ENCODE measurements at regions not wholly inside any gene's neighbourhood (a gene's known extent, or its start where the extent isn't known, plus 50 kb on each side); places are given as distances from the start of the nearest gene placed in this dataset.

DNA sequence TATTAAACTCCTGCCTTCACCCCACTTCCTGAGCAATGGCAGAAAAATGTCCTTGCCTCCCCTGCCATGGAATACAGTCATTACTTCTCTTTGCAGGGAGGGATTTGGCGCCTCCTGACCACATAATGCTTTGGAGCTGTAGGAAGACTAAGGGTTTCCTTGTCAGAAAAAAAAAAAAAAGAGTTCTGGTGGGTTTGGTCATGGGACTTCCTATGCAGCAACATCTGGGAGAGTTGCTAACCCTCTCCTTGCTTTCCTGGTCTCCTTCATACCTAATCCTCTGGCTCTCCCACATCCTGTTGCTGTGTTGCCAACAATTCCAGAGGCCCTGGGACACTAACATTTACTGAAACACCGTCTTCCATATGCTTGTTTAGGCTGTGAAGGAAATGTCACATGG, 75.1 kb upstream of the MBNL3 start (continued):
- TF ChIP-seq ETV6 (IDR thresholded peaks at IDR 0.05; ENCODE audit: borderline replicate concordance in 1 of 2, low read depth in 2 of 2, low read length in 1 of 2) (no peak), ETV6 (CRISPR knock-in tag; IDR thresholded peaks at IDR 0.05; ENCODE audit: borderline replicate concordance) (no peak), KLF13 (tag; IDR thresholded peaks at IDR 0.05; ENCODE audit: borderline replicate concordance, low read depth) (no peak), SOX6 (IDR thresholded peaks at IDR 0.05) (no peak)
- TF ChIP-seq, protein P1, sequence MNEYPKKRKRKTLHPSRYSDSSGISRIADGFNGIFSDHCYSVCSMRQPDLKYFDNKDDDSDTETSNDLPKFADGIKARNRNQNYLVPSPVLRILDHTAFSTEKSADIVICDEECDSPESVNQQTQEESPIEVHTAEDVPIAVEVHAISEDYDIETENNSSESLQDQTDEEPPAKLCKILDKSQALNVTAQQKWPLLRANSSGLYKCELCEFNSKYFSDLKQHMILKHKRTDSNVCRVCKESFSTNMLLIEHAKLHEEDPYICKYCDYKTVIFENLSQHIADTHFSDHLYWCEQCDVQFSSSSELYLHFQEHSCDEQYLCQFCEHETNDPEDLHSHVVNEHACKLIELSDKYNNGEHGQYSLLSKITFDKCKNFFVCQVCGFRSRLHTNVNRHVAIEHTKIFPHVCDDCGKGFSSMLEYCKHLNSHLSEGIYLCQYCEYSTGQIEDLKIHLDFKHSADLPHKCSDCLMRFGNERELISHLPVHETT (CRISPR knock-in tag; conservative IDR thresholded peaks at IDR 0.05 in 1 of 2, IDR thresholded peaks at IDR 0.05 in 1 of 2): no peak
- TF ChIP-seq, protein P2, sequence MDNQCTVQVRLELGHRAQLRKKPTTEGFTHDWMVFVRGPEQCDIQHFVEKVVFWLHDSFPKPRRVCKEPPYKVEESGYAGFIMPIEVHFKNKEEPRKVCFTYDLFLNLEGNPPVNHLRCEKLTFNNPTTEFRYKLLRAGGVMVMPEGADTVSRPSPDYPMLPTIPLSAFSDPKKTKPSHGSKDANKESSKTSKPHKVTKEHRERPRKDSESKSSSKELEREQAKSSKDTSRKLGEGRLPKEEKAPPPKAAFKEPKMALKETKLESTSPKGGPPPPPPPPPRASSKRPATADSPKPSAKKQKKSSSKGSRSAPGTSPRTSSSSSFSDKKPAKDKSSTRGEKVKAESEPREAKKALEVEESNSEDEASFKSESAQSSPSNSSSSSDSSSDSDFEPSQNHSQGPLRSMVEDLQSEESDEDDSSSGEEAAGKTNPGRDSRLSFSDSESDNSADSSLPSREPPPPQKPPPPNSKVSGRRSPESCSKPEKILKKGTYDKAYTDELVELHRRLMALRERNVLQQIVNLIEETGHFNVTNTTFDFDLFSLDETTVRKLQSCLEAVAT (IDR thresholded peaks at IDR 0.05): no peak

DNA sequence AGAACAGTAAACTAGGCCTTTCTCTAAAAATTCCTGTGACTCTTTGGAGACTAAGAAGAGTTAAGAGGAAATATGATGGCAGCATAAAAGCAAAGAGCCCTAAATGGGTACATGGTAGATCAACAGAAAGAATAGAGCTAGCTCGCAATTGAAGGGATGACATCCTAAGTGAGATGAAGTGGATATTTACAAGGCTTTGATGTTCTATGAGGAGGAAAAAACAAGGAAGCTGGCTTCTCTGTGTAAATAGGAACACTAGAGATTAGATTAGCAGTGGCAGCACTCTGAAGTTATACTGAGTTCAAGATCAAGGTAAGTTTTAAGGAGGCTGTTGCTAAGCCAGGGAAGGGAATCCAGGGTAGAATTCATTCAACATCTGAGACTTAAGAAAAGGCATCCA, 73.1 kb upstream of the MBNL3 start:
- DNase-seq (ENCODE audit: extremely low read depth in 1 of 4, low spot score in 3 of 4): no peak
- CTCF ChIA-PET (ENCODE audit: low intra/inter-chr PET ratio): no interaction called here

More for the DNA sequence above, 73.1 kb upstream of the MBNL3 start:
- no peaks in the 10 kb centered on the region for H3K36me3 ChIP-seq (ENCODE audit: control insufficient read depth, insufficient read depth, low read length)
- no peaks in the 10 kb centered on the region for H3K9me1 ChIP-seq (ENCODE audit: control insufficient read depth, insufficient read depth, low read length)
- H3K27ac ChIP-seq (ENCODE audit: extremely low read depth, low read depth, low read length): no peak overlapping the region
- no peak overlapping the region for H3K4me2 ChIP-seq (ENCODE audit: insufficient read depth, low read length)
- no peaks in the 10 kb centered on the region for H4K20me1 ChIP-seq (replicated peaks; ENCODE audit: control insufficient read depth, insufficient read depth, low read length)
- no TSS peak for BruUV-seq (replicated peaks)
- WGBS (ENCODE audit: insufficient coverage, low coverage, missing lambda C conversion rate): 0% methylated on average over 1 of the region's 1 CpG
- no peak overlapping the region for H3K4me3 ChIP-seq
- no peak overlapping the region for H3K9ac ChIP-seq (ENCODE audit: insufficient read depth in 1 of 2, low read depth in 2 of 2, low read length in 2 of 2)
- ATAC-seq: no peak
- intact Hi-C loops (cut with micrococcal nuclease) (no loop called here), in situ Hi-C loops (cut with MboI) (no loop called here)
- H3K79me2 ChIP-seq (ENCODE audit: control insufficient read depth, insufficient read depth, low read length): no peaks in the 10 kb centered on the region
- TF ChIP-seq NR2C1 (IDR thresholded peaks at IDR 0.05) (no peak), NR2C1 (tag; IDR thresholded peaks at IDR 0.05) (no peak), POLR2H (tag; IDR thresholded peaks at IDR 0.05; ENCODE audit: low read depth) (no peak)
- no peaks in the 10 kb centered on the region for H3K9me3 ChIP-seq (replicated peaks; ENCODE audit: control insufficient read depth, insufficient read depth, low read depth, low read length)
- no peak for FAIRE-seq
- POLR2A ChIA-PET: no interaction called here
- H3K4me1 ChIP-seq (replicated peaks in 1 of 2; ENCODE audit: control insufficient read depth in 2 of 2, insufficient read depth in 2 of 2, low read length in 2 of 2): no peaks in the 10 kb centered on the region
- H3K27me3 ChIP-seq (ENCODE audit: control insufficient read depth in 2 of 2, insufficient read depth in 2 of 2, low read length in 2 of 2): no peaks in the 10 kb centered on the region
- no peak overlapping the region for H2AFZ ChIP-seq (ENCODE audit: low read depth, low read length)

All from K562 (cell line).